NCI-H2196 (cell line): ENCODE measurements at regions not wholly inside any gene's neighbourhood (a gene's known extent, or its start where the extent isn't known, plus 50 kb on each side); places are given as distances from the start of the nearest gene placed in this dataset.

ENCODE experiments used
- DNase-seq: peaks from one replicate; lab custom pipeline; 2025; ENCODE audit not compliant: unreplicated experiment; lab: John Stamatoyannopoulos, UW

DNA sequence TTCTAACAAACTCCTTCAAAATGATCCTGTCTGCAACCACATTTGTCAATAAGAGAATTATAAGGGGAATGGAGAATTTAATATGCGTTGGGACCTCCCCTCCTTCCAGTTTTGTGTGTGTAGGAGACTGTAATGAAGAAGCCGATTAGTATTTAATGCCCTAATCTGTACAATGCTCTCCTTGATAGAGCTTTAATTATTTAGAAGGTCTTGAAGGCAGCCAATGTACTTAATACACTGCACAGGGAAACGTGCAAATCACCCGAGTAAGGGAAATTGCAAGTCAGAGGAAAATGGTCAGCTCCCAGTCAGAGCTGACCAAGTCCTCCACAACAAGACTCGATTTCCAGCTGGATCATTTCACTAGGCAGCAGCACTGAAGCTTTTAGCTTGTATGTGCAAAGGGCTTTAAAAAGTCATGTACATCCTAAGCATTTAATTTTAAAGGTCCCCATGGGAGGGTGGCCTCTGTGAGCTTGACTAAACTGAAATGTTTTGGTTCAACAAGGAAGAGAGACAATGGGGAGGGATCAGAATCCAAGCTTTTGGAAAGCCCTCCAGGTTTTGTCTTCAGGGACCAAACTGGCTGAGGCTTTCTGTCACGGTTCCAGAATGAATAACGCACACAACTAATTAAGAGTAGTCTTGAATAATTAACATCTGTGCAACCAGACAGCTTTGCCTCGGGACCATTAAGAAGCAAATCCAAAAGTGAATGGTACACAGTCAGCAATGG lies 159.8 kb upstream of the MITF start:
- DNase-seq = no peak

GRCh38 chr3:69569520-69569919 lies 169.7 kb upstream of the MITF start:
- no peak for DNase-seq

- DNase-seq = no peak
Observed at GRCh38 chr3:69568951-69569350, 170.3 kb upstream of the MITF start.

DNA sequence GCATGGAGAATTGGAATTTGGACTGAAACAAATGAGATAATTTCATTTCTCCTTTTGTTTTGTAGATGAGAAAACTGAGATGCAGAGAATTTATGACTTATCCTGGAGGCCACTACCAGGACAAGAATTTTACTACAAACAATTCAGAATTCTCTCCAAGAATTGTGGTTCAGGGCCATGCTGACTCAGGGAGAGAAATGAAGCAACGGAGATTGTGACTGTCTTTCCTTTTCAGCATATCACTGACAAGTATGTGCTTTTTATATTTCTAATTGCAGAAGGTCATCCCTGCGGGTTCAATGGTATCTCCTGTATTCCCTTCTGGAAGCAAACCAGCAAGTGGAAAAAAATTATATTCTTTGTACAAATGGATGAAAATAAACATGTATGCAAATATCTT lies 170.8 kb upstream of the MITF start:
- DNase-seq = no peak

- DNase-seq = no peak
Observed at GRCh38 chr3:69567710-69568052, 171.6 kb upstream of the MITF start.

DNA sequence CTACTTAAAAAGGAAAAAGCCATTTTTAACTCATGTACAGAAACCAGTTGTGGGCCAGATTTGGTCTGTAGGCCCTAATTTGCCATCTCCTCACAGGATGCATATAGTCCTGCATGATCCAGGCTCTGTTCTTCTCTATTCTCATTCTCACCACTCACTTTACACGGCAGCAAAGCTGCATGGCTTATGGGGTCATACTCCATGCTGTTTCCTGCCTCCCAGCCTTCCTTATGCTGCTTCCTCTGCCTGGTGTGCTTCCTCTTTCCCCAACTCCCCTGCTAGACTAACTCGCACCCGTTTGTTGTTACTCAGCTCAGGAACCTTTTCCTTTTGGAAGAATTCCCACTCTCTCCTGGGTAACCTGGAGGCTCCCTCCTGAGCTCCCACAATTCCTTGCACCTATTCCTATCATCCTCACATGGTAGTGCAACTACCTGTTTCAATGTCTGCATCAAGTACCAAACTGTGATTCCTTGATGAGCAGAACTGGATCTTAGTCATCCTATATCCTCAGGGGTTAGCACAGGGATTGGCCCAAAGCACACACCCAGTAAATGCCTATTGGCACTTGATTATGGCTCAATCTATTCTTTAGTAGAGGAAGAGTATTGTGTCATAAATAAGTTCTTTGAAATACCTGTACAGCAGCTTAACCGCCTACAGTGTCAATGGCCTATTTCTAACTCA lies 172.1 kb upstream of the MITF start:
- no peak for DNase-seq

DNA sequence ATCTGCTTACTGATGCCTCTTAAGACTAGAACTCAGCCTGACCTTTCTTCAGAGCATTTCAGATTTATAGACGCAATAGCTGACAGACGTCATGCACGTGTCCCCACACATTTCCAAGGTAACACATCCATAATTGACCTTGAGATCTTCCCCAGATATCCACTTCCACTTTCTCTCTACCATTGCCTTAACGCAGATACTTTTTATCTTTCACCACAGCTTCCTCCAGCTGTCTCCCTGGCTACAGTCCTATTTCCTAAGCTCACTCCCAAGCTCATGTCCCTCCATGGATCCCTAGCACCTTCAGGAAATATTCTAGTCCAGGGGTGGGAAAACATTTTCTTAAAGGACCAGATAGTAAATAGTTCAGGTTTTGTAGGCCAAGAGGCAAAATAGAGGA lies 173.0 kb upstream of the MITF start:
- DNase-seq = no peak

DNA sequence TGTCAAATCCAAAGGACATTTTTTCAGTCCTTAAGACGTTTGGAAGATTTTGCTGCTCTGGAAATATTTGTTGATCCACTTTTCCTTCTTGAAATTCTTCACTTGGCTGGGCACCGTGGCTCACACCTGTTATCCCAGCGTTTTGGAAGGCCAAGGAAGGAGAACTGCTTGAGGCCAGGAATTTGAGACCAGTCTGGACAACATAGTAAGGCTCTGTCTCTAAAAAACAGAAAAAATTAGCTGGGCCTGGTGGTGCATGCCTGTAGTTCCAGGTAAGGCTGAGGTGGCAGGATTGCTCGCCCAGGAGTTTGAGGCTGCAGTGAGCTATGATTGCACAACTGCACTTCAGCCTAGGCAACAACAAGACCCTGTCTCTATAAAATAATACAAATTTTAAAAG lies 173.9 kb upstream of the MITF start:
- DNase-seq = no peak

- no peak for DNase-seq
Observed at GRCh38 chr3:69563981-69564380, 175.3 kb upstream of the MITF start.

- DNase-seq = no peak
Observed at GRCh38 chr3:69563151-69563550, 176.1 kb upstream of the MITF start.

- no peak for DNase-seq
Observed at GRCh38 chr3:69562020-69562419, 176.1 kb upstream of the FRMD4B start.

GRCh38 chr3:69560818-69561217 lies 174.9 kb upstream of the FRMD4B start:
- no peak for DNase-seq

DNA sequence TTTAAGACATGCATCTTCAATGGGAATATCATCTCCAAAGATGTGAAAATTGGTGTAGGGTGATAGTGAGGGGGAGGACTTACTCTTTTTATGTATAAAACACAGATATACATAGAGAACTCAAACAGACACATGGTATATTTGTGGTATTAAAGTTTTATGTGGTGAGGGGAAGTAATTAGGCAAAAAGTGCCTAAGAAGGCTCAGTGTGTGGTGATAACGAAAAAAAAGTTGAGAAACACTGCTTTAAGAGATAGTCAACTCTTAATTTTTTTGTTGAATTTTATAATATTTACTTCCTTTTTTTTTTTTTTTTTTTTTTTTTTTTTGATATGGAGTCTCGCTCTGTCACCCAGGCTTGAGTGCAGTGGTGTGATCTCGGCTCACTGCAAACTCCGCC lies 174.2 kb upstream of the FRMD4B start:
- no peak for DNase-seq

- DNase-seq = no peak
Observed at GRCh38 chr3:69558912-69559311, 173.0 kb upstream of the FRMD4B start.

- no peak for DNase-seq
Observed at GRCh38 chr3:69554576-69554975, 168.7 kb upstream of the FRMD4B start.

DNA sequence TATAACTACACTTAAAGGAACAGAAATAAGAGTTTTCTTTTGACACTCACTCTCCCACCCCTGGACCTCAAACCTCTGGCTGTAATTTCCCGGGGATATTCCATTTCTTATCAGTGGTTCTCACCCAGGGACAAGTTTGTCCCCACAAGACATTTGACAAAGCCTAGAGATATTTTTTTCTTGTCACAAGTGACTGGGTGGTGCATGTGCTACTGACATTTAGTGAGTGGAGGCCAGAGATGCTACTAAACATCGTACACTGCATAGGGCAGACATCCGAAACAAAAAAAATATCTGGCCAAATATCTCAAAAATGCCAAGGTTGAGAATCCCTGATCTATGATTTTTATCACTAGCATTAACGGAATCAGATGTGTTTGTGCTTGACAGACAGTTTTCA lies 168.0 kb upstream of the FRMD4B start:
- DNase-seq = no peak

DNA sequence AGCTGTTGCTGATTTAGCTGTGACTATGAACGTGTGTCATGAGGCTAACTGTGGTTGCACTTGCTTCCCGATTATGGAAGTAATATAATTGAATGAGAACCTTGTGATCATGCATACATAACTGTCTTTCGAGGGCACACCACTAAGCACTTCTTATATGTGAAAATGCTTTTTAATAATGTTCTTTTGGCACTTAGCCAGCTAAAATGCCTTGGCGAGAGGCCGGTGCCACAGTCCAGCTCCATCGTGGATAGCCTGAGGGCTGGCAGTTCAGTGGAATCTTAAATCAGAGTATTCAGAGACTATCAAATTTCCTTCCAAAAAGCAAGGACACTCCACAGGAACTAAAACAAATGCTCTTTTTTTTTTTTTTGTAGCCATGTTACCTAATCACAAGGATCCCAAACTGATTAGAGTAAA lies 161.6 kb upstream of the FRMD4B start:
- no peak for DNase-seq

GRCh38 chr3:69542805-69543429 lies 157.0 kb upstream of the FRMD4B start:
- DNase-seq = no peak

DNA sequence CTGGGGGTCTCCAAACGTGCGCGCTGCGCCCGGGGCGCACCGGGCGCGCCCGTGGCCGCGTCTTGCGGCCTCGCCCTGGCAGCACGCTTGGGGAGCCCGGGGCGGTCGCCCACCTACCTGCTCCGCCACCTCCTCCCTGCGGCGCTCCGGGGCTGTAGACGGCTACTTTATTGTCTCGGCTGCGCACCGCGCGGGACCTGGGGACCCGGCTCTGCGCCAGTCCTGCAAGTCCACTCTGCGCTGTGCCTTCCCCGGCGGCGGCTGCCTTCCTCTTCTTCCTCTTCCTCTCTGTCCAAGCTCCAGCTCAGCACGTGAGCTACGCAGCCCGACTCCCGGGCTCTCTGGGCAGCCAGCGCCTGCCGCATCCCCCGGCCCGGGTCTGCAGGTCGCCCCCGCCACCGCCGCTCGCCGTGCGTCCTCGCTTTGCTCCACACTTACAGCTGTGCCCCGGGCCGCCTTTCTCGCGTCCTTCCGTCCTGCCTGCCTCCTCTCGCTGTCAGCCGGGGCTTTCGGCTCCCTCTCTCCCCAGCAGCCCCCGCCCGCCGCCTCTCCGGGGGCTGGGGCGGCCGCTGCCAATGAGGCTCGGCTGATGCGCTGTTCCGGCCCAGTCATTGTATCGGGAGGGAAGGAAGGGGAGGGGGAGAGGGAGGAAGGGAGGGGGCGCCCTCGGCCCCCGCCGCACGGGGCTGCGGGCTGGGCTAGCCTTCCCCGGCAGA lies 156.4 kb upstream of the FRMD4B start:
- DNase-seq = no peak

- DNase-seq = no peak
Observed at GRCh38 chr3:69541711-69542088, 155.8 kb upstream of the FRMD4B start.

DNA sequence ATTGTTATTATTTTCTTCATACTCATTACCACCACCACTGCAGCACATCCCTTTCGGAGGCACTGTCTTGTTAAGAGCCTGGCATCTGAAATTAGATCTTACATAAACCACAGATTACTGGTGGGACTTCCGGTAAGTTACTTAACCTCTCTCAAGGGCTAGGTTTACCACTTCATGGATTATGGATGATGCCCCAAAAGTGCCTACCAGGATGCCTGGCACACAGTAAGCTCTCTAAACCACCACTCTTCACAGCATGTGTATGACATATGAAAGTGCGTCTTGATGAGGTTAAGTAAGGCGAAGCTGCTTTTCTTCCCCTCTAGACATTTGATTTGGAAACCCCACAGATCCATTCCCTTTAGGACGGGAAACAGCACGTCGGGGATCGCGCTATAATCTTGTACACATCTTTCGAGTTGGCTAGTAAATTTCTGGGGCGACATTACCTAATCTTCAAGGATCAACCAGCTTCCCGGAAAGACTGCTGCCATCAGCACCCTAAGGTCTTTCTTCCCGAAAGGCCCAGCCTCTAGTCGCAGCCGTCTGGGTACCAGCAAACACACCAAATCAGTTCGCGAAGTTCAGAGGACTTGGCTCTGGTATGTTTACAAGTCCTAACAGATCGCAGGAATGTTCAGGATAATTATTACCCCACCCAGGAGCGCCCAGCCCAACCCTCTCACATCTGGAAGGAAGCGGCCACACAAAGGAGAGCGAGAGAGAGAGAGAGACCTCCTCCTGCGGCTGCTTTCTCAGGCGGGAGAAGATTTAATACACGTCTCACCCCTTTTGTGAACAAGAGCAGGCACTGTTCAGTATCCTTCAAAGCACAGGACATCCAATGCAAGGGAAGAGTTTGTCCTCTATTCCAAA lies 155.1 kb upstream of the FRMD4B start:
- DNase-seq = no peak
